ENCODE measurements at regions not wholly inside any gene's neighbourhood (a gene's known extent, or its start where the extent isn't known, plus 50 kb on each side); places are given as distances from the start of the nearest gene placed in this dataset.
"Not testable (repeated sequence)": the region's sequence is repeated elsewhere in the genome, so short reads cannot be mapped to it uniquely, and the experiment has no call there.

GRCh38 chr3:152772674-152773225 lies 62.2 kb upstream of the P2RY1 start:
- no peak for DNase-seq (ENCODE audit: low read depth)
- TF ChIP-seq CTCF (IDR thresholded peaks at IDR 0.05; ENCODE audit: insufficient read depth, low read depth, low read length, missing control alignments), result no peak
- no peak overlapping the region for H3K4me3 ChIP-seq (ENCODE audit: low read depth, low read length)

DNA sequence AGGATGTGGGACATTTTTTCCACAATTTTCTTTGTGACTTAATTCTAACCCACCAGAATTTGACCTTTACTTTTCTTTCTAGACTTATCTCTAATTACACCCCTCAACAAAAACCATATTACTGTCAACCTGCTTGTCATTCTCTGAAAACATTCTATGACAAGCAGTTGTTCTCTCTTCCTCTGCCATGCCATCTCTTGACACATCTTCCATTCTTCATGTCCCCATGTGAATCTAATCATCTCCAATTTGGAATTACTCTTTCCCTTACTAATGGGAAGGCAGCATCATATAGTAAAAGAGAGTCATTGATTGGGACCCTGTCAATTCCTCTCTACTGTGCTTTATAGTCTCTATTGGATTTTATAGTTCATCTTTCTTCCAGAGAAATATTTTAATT lies 61.3 kb upstream of the P2RY1 start:
- no peak overlapping the region for H3K4me3 ChIP-seq (ENCODE audit: low read depth, low read length)
- no peak for TF ChIP-seq CTCF (IDR thresholded peaks at IDR 0.05; ENCODE audit: insufficient read depth, low read depth, low read length, missing control alignments)
- DNase-seq (ENCODE audit: low read depth), result no peak

DNA sequence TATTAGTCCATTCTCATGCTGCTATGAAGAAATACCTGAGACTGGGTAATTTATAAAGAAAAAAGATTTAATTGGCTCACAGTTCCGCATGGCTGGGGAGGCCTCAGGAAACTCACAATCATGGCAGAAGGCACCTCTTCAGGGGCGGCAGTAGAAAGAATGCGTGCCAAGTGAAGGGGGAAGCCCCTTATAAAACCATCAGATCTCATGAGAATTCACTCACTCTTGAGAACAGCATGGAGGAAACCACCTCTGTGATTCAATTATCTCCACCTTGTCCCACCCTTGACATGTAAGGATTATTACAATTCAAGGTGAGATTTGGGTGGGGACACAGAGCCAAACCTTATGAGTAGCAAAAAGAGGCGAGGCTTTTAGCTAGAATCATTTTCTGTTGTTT lies 60.7 kb upstream of the P2RY1 start:
- not testable (repeated sequence) for H3K4me3 ChIP-seq (ENCODE audit: low read depth, low read length); DNase-seq (ENCODE audit: low read depth)

- no peak for DNase-seq (ENCODE audit: low read depth)
- no peak overlapping the region for H3K4me3 ChIP-seq (ENCODE audit: low read depth, low read length)
- TF ChIP-seq CTCF (IDR thresholded peaks at IDR 0.05; ENCODE audit: insufficient read depth, low read depth, low read length, missing control alignments), result no peak
Measured at GRCh38 chr3:152778022-152778421, 56.9 kb upstream of the P2RY1 start.

DNA sequence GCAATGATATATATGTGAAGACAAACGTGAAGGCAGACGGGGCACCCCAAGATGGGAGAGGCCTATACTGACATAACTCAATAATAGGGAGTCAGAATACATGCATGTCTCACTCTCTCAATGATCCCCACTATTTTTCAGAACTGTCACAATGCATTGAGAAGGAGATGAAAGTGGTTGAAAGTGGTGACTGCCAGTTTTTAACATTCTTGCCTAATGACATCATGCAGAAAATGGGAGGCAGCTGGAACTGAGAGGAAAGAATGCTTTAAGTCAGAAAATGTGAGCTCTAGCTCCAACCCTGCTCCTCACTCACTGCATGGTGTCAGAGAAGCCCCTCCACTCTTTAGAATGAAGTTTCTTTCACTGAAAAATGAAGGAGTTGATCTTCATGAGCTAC lies 55.3 kb upstream of the P2RY1 start:
- DNase-seq (ENCODE audit: low read depth), result no peak
- H3K4me3 ChIP-seq (ENCODE audit: low read depth, low read length), result no peak overlapping the region
- no peak for TF ChIP-seq CTCF (IDR thresholded peaks at IDR 0.05; ENCODE audit: insufficient read depth, low read depth, low read length, missing control alignments)

DNA sequence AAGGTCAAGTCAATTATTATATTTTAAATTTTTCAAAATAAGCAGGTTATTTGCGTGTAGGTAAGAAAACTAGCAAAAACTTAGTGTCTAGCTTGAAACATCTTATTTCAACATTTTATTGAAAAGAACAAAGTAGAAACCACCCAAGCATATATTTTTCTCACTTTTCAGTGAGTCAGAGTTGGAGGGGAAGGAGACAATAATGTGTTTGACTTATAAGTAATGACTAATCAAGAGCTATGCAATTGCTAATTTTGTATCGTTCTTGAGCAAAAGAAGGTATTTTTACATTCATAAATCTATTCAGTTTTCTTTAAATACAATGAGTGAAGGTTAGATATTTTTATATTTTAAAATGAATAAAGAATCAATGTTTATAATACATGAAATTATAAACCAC lies 54.4 kb upstream of the P2RY1 start:
- TF ChIP-seq CTCF (IDR thresholded peaks at IDR 0.05; ENCODE audit: insufficient read depth, low read depth, low read length, missing control alignments), result no peak
- no peak overlapping the region for H3K4me3 ChIP-seq (ENCODE audit: low read depth, low read length)
- no peak for DNase-seq (ENCODE audit: low read depth)

- no peak overlapping the region for H3K4me3 ChIP-seq (ENCODE audit: low read depth, low read length)
- TF ChIP-seq CTCF (IDR thresholded peaks at IDR 0.05; ENCODE audit: insufficient read depth, low read depth, low read length, missing control alignments), result no peak
- peak; percentile 37 for DNase-seq (ENCODE audit: low read depth)
Measured at GRCh38 chr3:152785051-152785450, 49.9 kb upstream of the P2RY1 start.
